SK-N-MC (cell line): ENCODE measurements at regions not wholly inside any gene's neighbourhood (a gene's known extent, or its start where the extent isn't known, plus 50 kb on each side); places are given as distances from the start of the nearest gene placed in this dataset.

ENCODE experiments used
- EZH2 ChIP-seq: fragments of 200-600 bp; sonication (generic); IDR thresholded peaks from one replicate; pipeline ENCODE4 v1.6.1; 2017; ENCODE audit warnings: antibody characterized with exemption
- FOXP2 ChIP-seq: optimal IDR thresholded peaks from 2 replicates; pipeline ENCODE3; 2011; ENCODE audit warnings: mild to moderate bottlenecking, moderate library complexity; ENCODE audit not compliant: insufficient read depth; ENCODE audit errors: extremely low read length, control extremely low read depth
- POLR2AphosphoS5 ChIP-seq: IDR thresholded peaks from 2 replicates; pipeline ENCODE4 v1.6.1; 2012; ENCODE audit warnings: mild to moderate bottlenecking, low read depth, low read length, borderline replicate concordance

DNA sequence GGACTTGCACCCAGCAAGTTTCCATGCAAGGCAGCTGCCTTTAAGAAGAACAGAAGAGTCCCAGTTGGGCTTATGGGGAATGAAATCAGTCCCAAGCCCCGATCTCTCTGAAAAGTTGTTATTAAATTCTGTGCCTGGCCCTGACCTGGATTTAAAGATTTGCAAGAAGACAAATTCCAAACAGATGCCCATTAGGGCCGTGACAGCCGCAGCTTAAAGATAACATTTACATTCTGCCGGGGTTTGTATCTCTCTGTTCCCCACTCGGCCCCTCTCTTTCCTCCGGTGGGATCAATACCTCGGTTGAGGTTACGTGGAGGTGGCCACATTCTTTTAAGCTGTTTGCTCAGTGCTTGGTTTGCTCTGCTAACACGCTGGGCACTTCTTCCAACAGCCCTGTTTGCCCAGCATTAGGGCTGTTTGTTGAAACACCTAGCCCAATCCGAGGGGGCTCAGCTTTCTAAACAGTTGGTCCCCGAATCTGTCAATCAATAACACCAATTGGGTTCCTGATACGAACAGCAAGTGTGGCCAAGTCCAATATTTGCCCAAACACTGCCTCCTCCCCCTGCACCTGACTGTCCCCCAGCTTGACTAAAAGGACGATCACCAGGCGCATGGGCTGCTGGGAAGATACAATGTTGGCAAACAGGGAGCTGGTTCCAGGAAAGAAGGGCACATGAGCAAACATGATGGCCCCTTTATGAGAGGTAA, 108.6 kb downstream of the RPLP1 start:
- no peak for TF ChIP-seq FOXP2
- TF ChIP-seq EZH2, result no peak
- TF ChIP-seq POLR2AphosphoS5, result no peak
